Suprapubic skin (tissue), 4 donors: ENCODE measurements at regions not wholly inside any gene's neighbourhood (a gene's known extent, or its start where the extent isn't known, plus 50 kb on each side); places are given as distances from the start of the nearest gene placed in this dataset.

Experiments
- EP300 ChIP-seq: sonication (generic); formaldehyde crosslinking; IDR thresholded peaks from one replicate; pipeline ENCODE4 v1.6.1; 2017; ENCODE audit warnings: antibody characterized with exemption
- POLR2A ChIP-seq, 2 donors: fragments of 450-650 bp; IDR thresholded peaks; one replicate each; pipeline ENCODE4 v1.6.1; 2017; ENCODE audit warnings: antibody characterized with exemption in 2 of 2, mild to moderate bottlenecking in 2 of 2, moderate library complexity in 2 of 2
- POLR2AphosphoS5 ChIP-seq, 3 donors: sonication (generic); formaldehyde crosslinking; IDR thresholded peaks; one replicate each; pipeline ENCODE4 v1.6.1; 2017; ENCODE audit warnings: antibody characterized with exemption in 3 of 3
- TF ChIP-seq, protein P1 (sequence below), 2 donors: fragments of 200-600 bp in 1 of 2; fragments of 450-650 bp in 1 of 2; sonication (generic) in 1 of 2; IDR thresholded peaks; one replicate each; pipeline ENCODE4 v1.5.1; 2016 to 2019; ENCODE audit warnings: antibody characterized with exemption in 2 of 2, mild to moderate bottlenecking in 1 of 2, moderate library complexity in 1 of 2

DNA sequence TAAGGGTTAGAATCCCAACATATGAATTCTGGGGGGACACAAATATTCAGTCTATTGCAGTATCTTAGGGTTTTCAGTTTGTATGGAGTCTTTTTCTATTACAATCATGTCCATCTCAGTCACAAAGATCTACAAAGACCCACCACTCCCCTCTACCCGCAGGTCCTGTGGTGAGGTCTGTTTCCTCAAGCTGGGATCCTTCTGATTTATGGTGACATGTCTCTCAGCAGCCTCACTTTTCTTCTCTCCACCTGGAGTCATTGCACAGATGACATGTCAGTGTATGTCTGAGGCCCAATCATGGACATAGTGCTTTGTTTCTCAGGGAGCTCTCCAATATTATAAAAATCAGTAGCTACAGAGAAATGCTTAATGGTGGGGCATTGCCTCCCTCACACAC, 113.4 kb upstream of the RAB27B start:
- TF ChIP-seq, protein P1, sequence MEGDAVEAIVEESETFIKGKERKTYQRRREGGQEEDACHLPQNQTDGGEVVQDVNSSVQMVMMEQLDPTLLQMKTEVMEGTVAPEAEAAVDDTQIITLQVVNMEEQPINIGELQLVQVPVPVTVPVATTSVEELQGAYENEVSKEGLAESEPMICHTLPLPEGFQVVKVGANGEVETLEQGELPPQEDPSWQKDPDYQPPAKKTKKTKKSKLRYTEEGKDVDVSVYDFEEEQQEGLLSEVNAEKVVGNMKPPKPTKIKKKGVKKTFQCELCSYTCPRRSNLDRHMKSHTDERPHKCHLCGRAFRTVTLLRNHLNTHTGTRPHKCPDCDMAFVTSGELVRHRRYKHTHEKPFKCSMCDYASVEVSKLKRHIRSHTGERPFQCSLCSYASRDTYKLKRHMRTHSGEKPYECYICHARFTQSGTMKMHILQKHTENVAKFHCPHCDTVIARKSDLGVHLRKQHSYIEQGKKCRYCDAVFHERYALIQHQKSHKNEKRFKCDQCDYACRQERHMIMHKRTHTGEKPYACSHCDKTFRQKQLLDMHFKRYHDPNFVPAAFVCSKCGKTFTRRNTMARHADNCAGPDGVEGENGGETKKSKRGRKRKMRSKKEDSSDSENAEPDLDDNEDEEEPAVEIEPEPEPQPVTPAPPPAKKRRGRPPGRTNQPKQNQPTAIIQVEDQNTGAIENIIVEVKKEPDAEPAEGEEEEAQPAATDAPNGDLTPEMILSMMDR (IDR thresholded peaks at IDR 0.05), result no peak
- TF ChIP-seq POLR2AphosphoS5 (IDR thresholded peaks at IDR 0.05) (no peak), EP300 (no peak), POLR2A (IDR thresholded peaks at IDR 0.05) (no peak)
